Activated CD4-positive, CD25-positive, alpha-beta regulatory T cell (primary cell): ENCODE measurements at regions not wholly inside any gene's neighbourhood (a gene's known extent, or its start where the extent isn't known, plus 50 kb on each side); places are given as distances from the start of the nearest gene placed in this dataset.

Experiments
- DNase-seq, 4 experiments: peaks; one replicate each; lab custom pipeline; 2025; lab: John Stamatoyannopoulos, UW

DNA sequence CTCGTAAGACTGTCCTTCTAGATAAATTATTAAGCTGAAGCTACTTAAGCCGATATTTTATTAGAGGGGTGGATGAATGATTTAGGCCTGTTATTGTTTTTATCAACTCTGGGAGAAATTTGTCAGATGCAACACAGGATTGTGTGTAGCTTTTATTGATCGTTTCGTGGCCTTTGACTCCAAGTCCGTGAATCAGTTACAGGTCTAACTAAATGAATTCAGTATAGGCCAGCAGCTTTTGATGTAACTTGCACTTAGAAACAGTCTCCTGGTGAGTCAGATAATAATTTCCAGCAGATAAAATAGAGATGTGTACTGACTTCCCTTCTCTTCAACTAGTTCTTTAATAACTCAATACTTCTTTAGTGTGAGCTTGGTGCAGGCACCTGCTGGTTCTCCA, 341.7 kb upstream of the SMIM30 start:
- no peak for DNase-seq

DNA sequence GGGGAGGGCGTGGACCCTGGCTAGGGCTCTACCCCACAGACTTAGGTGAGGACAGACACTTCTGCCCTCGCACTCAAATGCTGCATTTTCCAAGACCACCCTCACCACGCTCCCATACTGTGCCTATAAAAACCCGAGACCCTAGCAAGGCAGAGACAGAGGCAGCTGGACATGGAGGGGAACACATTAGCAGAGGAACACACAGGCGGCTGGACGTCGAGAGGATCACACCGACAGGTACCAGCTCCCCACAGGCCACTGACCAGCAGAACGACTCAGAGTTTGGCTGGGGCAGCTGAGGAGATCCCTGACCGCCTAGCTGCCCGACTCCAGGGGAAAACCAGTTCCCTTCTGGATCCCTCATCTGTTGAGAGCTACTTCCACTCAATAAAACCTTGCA, 338.2 kb upstream of the SMIM30 start:
- no peak for DNase-seq

DNA sequence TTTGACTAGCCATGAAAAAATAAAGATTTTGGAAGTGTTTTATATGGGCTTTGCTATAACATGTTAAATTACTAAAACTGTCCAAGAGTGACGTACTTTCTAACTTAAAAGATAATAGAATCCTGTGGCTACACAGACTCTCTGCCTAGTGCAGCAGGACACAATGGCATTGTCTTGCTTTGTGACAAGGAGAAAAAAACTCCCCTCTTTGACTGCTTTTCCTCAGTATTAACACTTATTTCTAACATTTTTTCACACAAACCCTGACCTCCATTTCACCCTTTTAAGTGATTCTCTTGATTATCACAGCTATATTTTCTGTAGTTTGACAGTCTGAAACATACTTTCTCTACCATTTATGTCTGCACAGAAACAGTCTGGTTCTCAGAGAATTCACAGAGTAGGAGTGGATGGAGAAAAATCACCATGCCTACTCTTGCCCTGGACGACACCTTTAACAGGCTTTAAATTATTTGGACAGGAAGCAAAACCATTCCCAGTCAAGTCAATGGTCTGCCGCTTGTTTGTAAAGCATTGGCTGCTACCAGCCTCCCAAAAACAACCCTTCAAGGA, 336.3 kb upstream of the SMIM30 start:
- DNase-seq: no peak

- DNase-seq: no peak
Measured at GRCh38 chr7:113452245-113452644, 333.9 kb upstream of the SMIM30 start.

DNA sequence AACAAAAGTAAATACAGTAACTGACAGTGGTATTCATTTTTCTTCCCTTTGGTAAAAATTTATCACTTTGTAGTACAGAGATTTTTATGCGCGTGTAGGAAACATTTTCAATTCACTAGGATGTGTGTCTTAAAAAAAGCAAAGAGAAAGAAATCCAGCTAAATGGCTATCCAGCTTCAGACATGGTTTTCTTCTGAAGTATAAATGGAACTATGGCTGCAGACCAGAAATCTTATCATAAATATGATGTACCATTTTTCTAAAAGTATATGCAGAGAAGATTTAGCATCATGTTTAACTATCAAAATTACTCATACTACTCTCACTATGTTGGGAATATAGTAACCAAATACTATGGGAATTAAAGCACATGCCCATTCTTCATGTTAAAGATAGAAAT, 328.4 kb upstream of the SMIM30 start:
- no peak for DNase-seq

- DNase-seq: no peak
Measured at GRCh38 chr7:113446391-113446790, 328.0 kb upstream of the SMIM30 start.

DNA sequence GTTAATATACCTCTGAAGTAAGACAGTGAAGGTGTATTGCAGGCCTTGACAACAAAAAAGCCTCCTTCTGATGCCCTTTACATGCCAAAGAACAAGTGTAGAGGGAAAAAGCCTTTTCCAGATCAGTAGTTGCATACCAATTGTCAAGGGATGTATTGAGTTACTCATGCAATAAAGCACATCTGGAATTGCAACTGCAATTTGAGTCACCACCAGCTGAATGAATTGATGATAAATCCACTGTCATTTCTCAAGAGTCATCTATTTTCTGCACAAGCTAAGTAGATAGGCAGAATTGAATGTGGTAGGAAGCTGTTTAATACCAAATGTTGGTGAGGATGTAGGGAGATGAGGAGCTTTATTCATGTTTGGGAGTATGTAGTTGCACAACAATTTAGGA, 325.9 kb upstream of the SMIM30 start:
- no peak for DNase-seq

- no peak for DNase-seq
Measured at GRCh38 chr7:113440173-113440572, 321.8 kb upstream of the SMIM30 start.

GRCh38 chr7:113431406-113431805, 313.1 kb upstream of the SMIM30 start:
- no peak for DNase-seq

GRCh38 chr7:113424185-113424817, 305.9 kb upstream of the SMIM30 start:
- DNase-seq: no peak

DNA sequence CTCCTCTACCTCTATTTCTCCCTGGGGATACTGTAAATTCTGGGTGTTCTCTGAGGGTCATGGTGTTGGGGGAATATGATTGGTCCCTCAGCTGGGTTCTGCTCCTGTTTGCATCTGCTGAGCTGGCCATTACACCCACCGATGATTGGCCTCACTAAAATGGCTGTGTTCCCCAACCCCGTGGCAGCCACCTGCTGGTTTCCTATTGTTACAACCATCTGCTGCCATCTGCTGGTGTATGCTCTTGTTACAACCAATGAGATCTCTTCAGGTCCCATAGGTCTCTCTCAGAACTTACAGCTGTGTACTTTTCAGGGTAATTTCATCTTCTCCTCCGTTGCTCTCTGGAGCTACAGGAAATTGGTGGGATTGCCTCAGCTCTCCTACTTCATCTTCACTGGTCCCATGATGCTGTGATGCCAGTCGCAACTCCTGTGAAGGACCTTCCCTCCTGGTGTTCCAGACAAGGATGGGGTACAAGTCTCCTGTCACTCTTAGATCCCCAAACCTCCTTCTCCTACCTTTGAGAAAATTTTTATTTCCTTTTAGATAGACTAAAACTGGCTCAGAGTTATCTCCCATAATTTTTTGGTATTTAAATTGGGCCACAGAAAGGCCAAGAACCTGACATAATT, 303.5 kb upstream of the SMIM30 start:
- peak; percentile 25 to 55 (median 41) for DNase-seq

GRCh38 chr7:113414401-113415035, 296.2 kb upstream of the SMIM30 start:
- DNase-seq: no peak

GRCh38 chr7:113412410-113412809, 294.1 kb upstream of the SMIM30 start:
- no peak for DNase-seq

- DNase-seq: no peak
Measured at GRCh38 chr7:113410796-113411195, 292.4 kb upstream of the SMIM30 start.

- DNase-seq: no peak
Measured at GRCh38 chr7:113408999-113409398, 290.6 kb upstream of the SMIM30 start.

- DNase-seq: no peak
Measured at GRCh38 chr7:113405296-113406056, 287.1 kb upstream of the SMIM30 start.

GRCh38 chr7:113404245-113404644, 285.9 kb upstream of the SMIM30 start:
- no peak for DNase-seq

DNA sequence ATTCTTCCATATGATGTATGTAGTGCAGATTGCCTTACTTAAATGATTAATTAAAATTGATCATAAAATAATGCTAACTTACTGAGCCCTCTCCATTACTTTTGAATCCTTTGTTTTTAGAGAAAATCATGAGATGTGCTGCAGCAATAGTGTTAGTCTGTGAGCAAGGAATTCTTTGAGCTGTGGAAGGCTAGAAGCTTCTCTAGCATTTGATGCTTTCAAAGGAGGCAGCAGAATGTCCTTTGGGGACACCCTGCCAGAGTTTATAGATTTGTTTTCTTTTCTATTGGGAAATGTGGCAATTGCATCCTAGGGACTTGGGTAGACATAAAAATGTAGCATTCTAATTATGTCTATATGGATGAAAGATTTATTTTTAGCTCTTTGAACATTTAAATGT, 284.1 kb upstream of the SMIM30 start:
- no peak for DNase-seq

DNA sequence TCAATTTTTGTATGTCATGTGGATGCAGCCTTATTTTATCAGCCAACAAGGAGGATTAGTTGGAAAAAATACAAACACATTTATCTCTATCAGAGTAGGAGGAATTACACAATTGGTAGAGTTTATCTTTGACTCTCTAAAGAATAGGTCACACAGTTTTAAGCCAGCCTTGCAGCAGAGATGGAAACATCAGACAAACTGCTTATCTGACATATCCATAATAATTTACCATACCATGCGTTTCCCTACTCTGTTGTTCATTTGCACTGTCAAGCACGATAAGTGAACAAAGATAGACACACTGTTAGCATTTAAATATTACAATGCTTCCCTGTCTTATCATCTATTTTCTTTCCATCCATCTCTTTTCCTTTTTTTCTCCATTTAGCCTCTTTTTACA, 283.7 kb upstream of the SMIM30 start:
- DNase-seq: no peak

DNA sequence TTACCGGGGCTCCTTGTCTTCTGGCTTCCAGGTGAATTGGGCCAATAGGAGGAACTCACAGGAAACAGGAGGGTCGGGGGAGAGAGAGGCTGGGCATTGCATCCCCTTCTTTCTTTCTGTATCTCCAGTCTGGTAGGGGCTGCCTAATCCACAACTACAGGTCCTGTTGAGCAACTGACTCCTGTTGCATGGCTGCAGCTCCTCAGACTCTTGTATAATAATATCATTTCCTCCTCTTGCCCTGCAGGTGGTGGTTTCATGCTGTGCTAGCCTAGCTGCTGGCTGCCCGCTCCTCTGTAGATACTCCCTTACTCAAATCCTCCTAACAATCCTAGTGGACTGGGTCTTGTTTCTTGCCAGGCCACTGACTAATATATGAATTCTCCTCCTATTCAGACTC, 276.5 kb upstream of the SMIM30 start:
- DNase-seq: no peak

DNA sequence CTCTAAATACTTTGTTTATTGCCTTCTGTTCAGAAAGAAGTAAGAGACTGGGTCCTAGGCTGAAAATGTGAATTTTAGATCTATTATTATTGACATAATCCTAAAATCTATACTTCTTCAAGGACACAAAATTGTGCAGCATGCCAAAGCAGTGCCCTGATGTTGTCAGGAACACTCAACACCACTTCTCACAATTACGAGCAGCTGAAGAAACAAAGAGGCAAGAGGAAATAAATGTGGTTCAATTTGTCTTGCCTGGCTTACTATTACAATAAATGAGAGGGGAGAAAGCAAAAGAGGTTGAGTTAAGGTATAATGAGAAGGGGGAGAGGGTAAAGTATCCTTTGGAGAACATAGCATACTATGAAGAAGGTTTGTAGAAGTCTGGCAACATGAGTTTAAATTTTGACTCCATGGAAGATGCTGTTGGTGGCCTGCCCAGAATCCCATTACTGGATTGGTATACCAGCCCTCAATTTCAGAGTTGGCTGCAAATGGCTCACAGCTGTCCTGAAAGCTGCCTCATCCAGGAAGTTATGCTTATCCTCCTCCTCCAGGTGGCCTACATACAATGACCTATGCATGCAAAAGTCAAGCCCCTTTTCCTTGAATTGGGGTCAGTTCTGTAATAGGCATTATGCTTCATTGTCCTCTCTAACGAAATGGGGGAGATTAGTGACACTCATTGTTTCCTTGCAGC, 274.6 kb upstream of the SMIM30 start:
- DNase-seq: no peak

DNA sequence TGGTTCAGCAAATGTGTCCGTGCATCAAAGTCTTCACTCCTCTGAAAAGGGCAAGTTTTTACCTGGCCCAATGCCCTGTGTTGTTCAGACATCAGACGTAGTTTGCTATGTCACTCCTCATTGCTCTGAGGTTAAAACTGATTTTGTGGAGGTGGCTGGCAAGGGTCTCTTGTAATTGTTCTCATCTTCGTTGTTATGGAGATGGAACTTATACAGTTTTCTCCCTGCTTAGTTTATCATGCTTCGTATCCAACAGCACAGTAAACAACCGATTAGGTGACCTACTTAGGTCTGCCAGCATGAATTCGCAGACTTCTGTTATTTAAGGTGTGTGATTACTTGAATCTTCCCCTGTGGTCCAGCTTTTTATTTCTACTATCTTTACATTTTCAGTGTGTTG, 274.1 kb upstream of the SMIM30 start:
- no peak for DNase-seq
